ENCODE measurements at regions not wholly inside any gene's neighbourhood (a gene's known extent, or its start where the extent isn't known, plus 50 kb on each side); places are given as distances from the start of the nearest gene placed in this dataset.

GRCh38 chr20:5426026-5426425 lies 109.3 kb upstream of the PROKR2 start:
- Histone ChIP-seq H3K9ac (ENCODE audit: low read depth, low read length) (no peak overlapping the region), H3K4me1 (ENCODE audit: control insufficient read depth, insufficient read depth, low read length) (no peaks in the 10 kb centered on the region), H3K36me3 (ENCODE audit: control insufficient read depth, insufficient read depth, low read length) (no peaks in the 10 kb centered on the region), H3K9me3 (ENCODE audit: control insufficient read depth, insufficient read depth, low read length) (no peaks in the 10 kb centered on the region), H3K4me3 (ENCODE audit: low read depth, low read length) (no peak overlapping the region), H3K27ac (ENCODE audit: low read depth, low read length) (no peak overlapping the region), H3K27me3 (ENCODE audit: control insufficient read depth, insufficient read depth, low read length) (no peaks in the 10 kb centered on the region)

GRCh38 chr20:5416086-5416485 lies 99.3 kb upstream of the PROKR2 start:
- Histone ChIP-seq H3K36me3 (ENCODE audit: control insufficient read depth, insufficient read depth, low read length) (no peaks in the 10 kb centered on the region), H3K4me1 (ENCODE audit: control insufficient read depth, insufficient read depth, low read length) (no peaks in the 10 kb centered on the region), H3K27ac (ENCODE audit: low read depth, low read length) (no peak overlapping the region), H3K27me3 (ENCODE audit: control insufficient read depth, insufficient read depth, low read length) (no peaks in the 10 kb centered on the region), H3K4me3 (ENCODE audit: low read depth, low read length) (no peak overlapping the region), H3K9ac (ENCODE audit: low read depth, low read length) (no peak overlapping the region), H3K9me3 (ENCODE audit: control insufficient read depth, insufficient read depth, low read length) (no peaks in the 10 kb centered on the region)

DNA sequence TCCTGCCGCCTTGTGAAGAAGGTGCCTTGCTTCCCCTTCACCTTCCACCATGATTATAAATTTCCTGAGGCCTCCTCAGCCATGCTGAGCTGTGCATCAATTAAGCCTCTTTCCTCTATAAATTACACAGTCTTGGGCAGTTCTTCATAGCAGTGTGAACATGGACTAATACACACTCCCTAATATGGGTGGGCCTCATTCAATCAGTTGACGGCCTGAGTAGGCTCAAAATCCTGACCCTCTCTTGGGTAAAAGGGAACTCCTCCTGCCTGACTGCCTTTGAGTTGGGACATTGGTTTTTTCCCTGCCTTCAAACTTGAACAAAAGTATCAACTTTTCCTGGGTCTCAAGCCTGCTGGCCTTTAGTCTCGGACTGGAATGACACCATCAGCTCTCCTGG lies 96.6 kb upstream of the PROKR2 start:
- Histone ChIP-seq H3K9ac (ENCODE audit: low read depth, low read length) (no peak overlapping the region), H3K9me3 (ENCODE audit: control insufficient read depth, insufficient read depth, low read length) (no peaks in the 10 kb centered on the region), H3K36me3 (ENCODE audit: control insufficient read depth, insufficient read depth, low read length) (no peaks in the 10 kb centered on the region), H3K27ac (ENCODE audit: low read depth, low read length) (no peak overlapping the region), H3K4me1 (ENCODE audit: control insufficient read depth, insufficient read depth, low read length) (no peaks in the 10 kb centered on the region), H3K4me3 (ENCODE audit: low read depth, low read length) (no peak overlapping the region), H3K27me3 (ENCODE audit: control insufficient read depth, insufficient read depth, low read length) (no peaks in the 10 kb centered on the region)

DNA sequence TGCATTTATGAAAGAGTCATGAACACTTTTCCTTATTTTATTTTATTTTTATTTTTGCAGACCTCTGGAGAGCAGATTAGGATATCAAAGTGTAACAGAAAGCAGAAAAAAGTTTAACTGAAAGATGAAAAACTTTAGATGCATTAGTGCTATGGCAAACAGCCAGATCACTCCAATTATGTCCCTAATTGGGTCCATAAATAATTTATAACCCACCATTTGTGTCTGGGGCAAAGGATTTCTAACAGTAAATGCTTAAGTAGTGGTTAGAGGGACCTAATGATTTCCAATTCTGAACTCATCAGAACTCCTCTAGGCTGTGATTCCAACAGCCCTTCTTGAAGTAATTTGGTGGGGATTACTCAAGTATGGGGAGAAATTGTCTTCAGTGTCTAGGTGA lies 93.7 kb upstream of the PROKR2 start:
- Histone ChIP-seq H3K4me1 (ENCODE audit: control insufficient read depth, insufficient read depth, low read length) (no peaks in the 10 kb centered on the region), H3K27ac (ENCODE audit: low read depth, low read length) (no peak overlapping the region), H3K9me3 (ENCODE audit: control insufficient read depth, insufficient read depth, low read length) (no peaks in the 10 kb centered on the region), H3K36me3 (ENCODE audit: control insufficient read depth, insufficient read depth, low read length) (no peaks in the 10 kb centered on the region), H3K27me3 (ENCODE audit: control insufficient read depth, insufficient read depth, low read length) (no peaks in the 10 kb centered on the region), H3K9ac (ENCODE audit: low read depth, low read length) (no peak overlapping the region), H3K4me3 (ENCODE audit: low read depth, low read length) (no peak overlapping the region)

DNA sequence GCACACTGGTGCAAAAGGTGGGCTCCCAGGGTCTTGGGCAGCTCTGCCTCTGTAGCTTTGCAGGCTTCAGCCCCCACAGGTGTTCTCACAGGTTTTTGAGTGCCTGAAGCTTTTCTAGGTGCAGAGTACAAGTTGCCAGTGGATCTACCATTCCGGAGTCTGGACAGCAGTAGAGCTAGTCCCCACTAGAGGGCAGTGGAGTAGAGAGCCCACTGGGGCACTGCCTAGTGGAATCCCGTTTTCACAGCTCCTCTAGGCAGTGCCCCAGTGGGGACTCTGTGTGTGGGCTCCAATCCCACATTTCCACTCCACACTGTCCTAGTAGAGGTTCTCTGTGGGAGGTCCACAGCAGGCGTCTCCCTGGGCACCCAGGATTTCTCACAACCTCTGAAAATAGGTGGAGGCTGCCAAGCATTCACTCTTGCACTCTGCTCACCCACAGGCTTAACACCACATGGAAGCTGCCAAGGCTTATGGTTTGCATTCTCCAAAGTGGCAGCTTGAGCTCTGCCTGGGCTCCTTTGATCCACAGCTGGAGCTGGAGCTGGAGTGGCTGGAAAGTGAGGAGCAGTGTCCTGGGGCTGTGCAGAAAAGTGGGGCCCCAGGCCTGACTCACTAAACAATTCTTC lies 86.3 kb upstream of the PROKR2 start:
- no peaks in the 10 kb centered on the region for H3K4me1 ChIP-seq (ENCODE audit: control insufficient read depth, insufficient read depth, low read length)
- H3K27me3 ChIP-seq (ENCODE audit: control insufficient read depth, insufficient read depth, low read length), result no peaks in the 10 kb centered on the region; the same call in 1 of the 2 replicates
- H3K9ac ChIP-seq (ENCODE audit: low read depth, low read length), result no peak overlapping the region
- H3K27ac ChIP-seq (ENCODE audit: low read depth, low read length), result no peak overlapping the region
- H3K4me3 ChIP-seq (ENCODE audit: low read depth, low read length), result no peak overlapping the region
- H3K9me3 ChIP-seq (ENCODE audit: control insufficient read depth, insufficient read depth, low read length), result no peaks in the 10 kb centered on the region
- H3K36me3 ChIP-seq (ENCODE audit: control insufficient read depth, insufficient read depth, low read length), result no peaks in the 10 kb centered on the region

- Histone ChIP-seq H3K36me3 (ENCODE audit: control insufficient read depth, insufficient read depth, low read length) (no peaks in the 10 kb centered on the region), H3K4me1 (ENCODE audit: control insufficient read depth, insufficient read depth, low read length) (no peaks in the 10 kb centered on the region), H3K9me3 (ENCODE audit: control insufficient read depth, insufficient read depth, low read length) (no peaks in the 10 kb centered on the region), H3K4me3 (ENCODE audit: low read depth, low read length) (no peak overlapping the region), H3K9ac (ENCODE audit: low read depth, low read length) (no peak overlapping the region), H3K27ac (ENCODE audit: low read depth, low read length) (no peak overlapping the region), H3K27me3 (ENCODE audit: control insufficient read depth, insufficient read depth, low read length) (no peaks in the 10 kb centered on the region; the same call in 1 of the 2 replicates)
Observed at GRCh38 chr20:5401277-5401875, 84.6 kb upstream of the PROKR2 start.

- Histone ChIP-seq H3K36me3 (ENCODE audit: control insufficient read depth, insufficient read depth, low read length) (no peaks in the 10 kb centered on the region), H3K27ac (ENCODE audit: low read depth, low read length) (no peak overlapping the region), H3K4me3 (ENCODE audit: low read depth, low read length) (no peak overlapping the region), H3K9ac (ENCODE audit: low read depth, low read length) (no peak overlapping the region), H3K9me3 (ENCODE audit: control insufficient read depth, insufficient read depth, low read length) (no peaks in the 10 kb centered on the region), H3K27me3 (ENCODE audit: control insufficient read depth, insufficient read depth, low read length) (no peaks in the 10 kb centered on the region; the same call in 1 of the 2 replicates), H3K4me1 (ENCODE audit: control insufficient read depth, insufficient read depth, low read length) (no peaks in the 10 kb centered on the region)
Observed at GRCh38 chr20:5400164-5400762, 83.5 kb upstream of the PROKR2 start.

- H3K9me3 ChIP-seq (ENCODE audit: control insufficient read depth, insufficient read depth, low read length), result no peaks in the 10 kb centered on the region
- H3K36me3 ChIP-seq (ENCODE audit: control insufficient read depth, insufficient read depth, low read length), result no peaks in the 10 kb centered on the region
- no peaks in the 10 kb centered on the region for H3K4me1 ChIP-seq (ENCODE audit: control insufficient read depth, insufficient read depth, low read length)
- no peak overlapping the region for H3K4me3 ChIP-seq (ENCODE audit: low read depth, low read length)
- no peak overlapping the region for H3K27ac ChIP-seq (ENCODE audit: low read depth, low read length)
- H3K9ac ChIP-seq (ENCODE audit: low read depth, low read length), result no peak overlapping the region
- H3K27me3 ChIP-seq (ENCODE audit: control insufficient read depth, insufficient read depth, low read length), result no peaks in the 10 kb centered on the region; the same call in 1 of the 2 replicates
Observed at GRCh38 chr20:5397393-5397792, 80.6 kb upstream of the PROKR2 start.

- Histone ChIP-seq H3K36me3 (ENCODE audit: control insufficient read depth, insufficient read depth, low read length) (no peaks in the 10 kb centered on the region), H3K9me3 (ENCODE audit: control insufficient read depth, insufficient read depth, low read length) (no peaks in the 10 kb centered on the region), H3K4me3 (ENCODE audit: low read depth, low read length) (no peak overlapping the region), H3K27ac (ENCODE audit: low read depth, low read length) (no peak overlapping the region), H3K27me3 (ENCODE audit: control insufficient read depth, insufficient read depth, low read length) (no peaks in the 10 kb centered on the region), H3K9ac (ENCODE audit: low read depth, low read length) (no peak overlapping the region), H3K4me1 (ENCODE audit: control insufficient read depth, insufficient read depth, low read length) (0 out of 2 replicates have a peak, but pooled peaks cover 3% of the 10 kb centered on the region)
Observed at GRCh38 chr20:5395932-5396727, 79.4 kb upstream of the PROKR2 start.

GRCh38 chr20:5393218-5393870 lies 76.6 kb upstream of the PROKR2 start:
- no peak overlapping the region for H3K4me3 ChIP-seq (ENCODE audit: low read depth, low read length)
- H3K27ac ChIP-seq (ENCODE audit: low read depth, low read length), result no peak overlapping the region
- H3K9me3 ChIP-seq (ENCODE audit: control insufficient read depth, insufficient read depth, low read length), result no peaks in the 10 kb centered on the region
- H3K36me3 ChIP-seq (ENCODE audit: control insufficient read depth, insufficient read depth, low read length), result no peaks in the 10 kb centered on the region
- H3K9ac ChIP-seq (ENCODE audit: low read depth, low read length), result no peak overlapping the region
- no peaks in the 10 kb centered on the region for H3K27me3 ChIP-seq (ENCODE audit: control insufficient read depth, insufficient read depth, low read length)
- 0 out of 2 replicates have a peak, but pooled peaks cover 3% of the 10 kb centered on the region for H3K4me1 ChIP-seq (ENCODE audit: control insufficient read depth, insufficient read depth, low read length)

Measured in HUES48 (cell line).